Stimulated activated naive CD8-positive, alpha-beta T cell treated with anti-CD3 and anti-CD28 coated beads, Interleukin-15, amount 100 ng/mL, for 72 hours (primary cell): ENCODE measurements at regions not wholly inside any gene's neighbourhood (a gene's known extent, or its start where the extent isn't known, plus 50 kb on each side); places are given as distances from the start of the nearest gene placed in this dataset.

Experiments
- ATAC-seq: fragments of 150-1000 bp; cut with Tn5 transposase; 2 replicates; pipeline ENCODE4 v1.10.0; 2021; ENCODE audit warnings: mild to moderate bottlenecking, moderate library complexity
- DNase-seq, 2 donors: peaks; one replicate each; pipeline ENCODE4 v3.0.0; 2021 to 2022
- H3K27ac Mint-ChIP-seq, 2 donors: one replicate each; pipeline ENCODE4 v1.8.0; 2022; ENCODE audit warnings: mild to moderate bottlenecking in 2 of 2, mixed read lengths in 2 of 2, moderate library complexity in 2 of 2
- H3K27me3 Mint-ChIP-seq: one replicate; pipeline ENCODE4 v1.8.0; 2022; ENCODE audit warnings: mixed read lengths
- H3K4me1 Mint-ChIP-seq: one replicate; pipeline ENCODE4 v1.8.0; 2022; ENCODE audit warnings: mild to moderate bottlenecking, mixed read lengths
- H3K4me3 Mint-ChIP-seq, 2 donors: one replicate each; pipeline ENCODE4 v1.8.0; 2022; ENCODE audit warnings: mild to moderate bottlenecking in 2 of 2, mixed read lengths in 2 of 2, moderate library complexity in 1 of 2
- H3K9me3 Mint-ChIP-seq, 2 donors: one replicate each; pipeline ENCODE4 v1.8.0; 2022; ENCODE audit warnings: mixed read lengths in 2 of 2

- H3K27ac Mint-ChIP-seq = no peak overlapping the region
- H3K27me3 Mint-ChIP-seq = no peaks in the 10 kb centered on the region
- ATAC-seq (no peak), DNase-seq (no peak)
- no peaks in the 10 kb centered on the region for H3K4me1 Mint-ChIP-seq
- no peaks in the 10 kb centered on the region for H3K9me3 Mint-ChIP-seq
- no peak overlapping the region for H3K4me3 Mint-ChIP-seq
Observed at GRCh38 chr2:142782942-142783443, 94.5 kb upstream of the KYNU start.

GRCh38 chr2:142781146-142781545 is 96.3 kb upstream of the KYNU start:
- Mint-ChIP-seq H3K4me1 (no peaks in the 10 kb centered on the region), H3K27ac (no peak overlapping the region), H3K27me3 (no peaks in the 10 kb centered on the region), H3K9me3 (no peaks in the 10 kb centered on the region), H3K4me3 (no peak overlapping the region)
- ATAC-seq (no peak), DNase-seq (no peak)

- H3K27me3 Mint-ChIP-seq = no peaks in the 10 kb centered on the region
- H3K4me3 Mint-ChIP-seq = no peak overlapping the region
- no peak overlapping the region for H3K27ac Mint-ChIP-seq
- H3K4me1 Mint-ChIP-seq = no peaks in the 10 kb centered on the region
- peaks cover 9 to 19% of the 10 kb centered on the region in 2 donors for H3K9me3 Mint-ChIP-seq
- no peak for DNase-seq
- ATAC-seq = no peak
Observed at GRCh38 chr2:142778289-142778688, 99.2 kb upstream of the KYNU start.

GRCh38 chr2:142777742-142778141 is 99.7 kb upstream of the KYNU start:
- H3K4me3 Mint-ChIP-seq = no peak overlapping the region
- ATAC-seq (no peak), DNase-seq (no peak)
- H3K27me3 Mint-ChIP-seq = no peaks in the 10 kb centered on the region
- H3K4me1 Mint-ChIP-seq = no peaks in the 10 kb centered on the region
- H3K27ac Mint-ChIP-seq = no peak overlapping the region
- H3K9me3 Mint-ChIP-seq = peaks cover 9 to 24% of the 10 kb centered on the region in 2 donors

- peaks cover 18 to 40% of the 10 kb centered on the region in 2 donors for H3K9me3 Mint-ChIP-seq
- H3K4me3 Mint-ChIP-seq = no peak overlapping the region
- ATAC-seq = no peak
- no peak for DNase-seq
- no peaks in the 10 kb centered on the region for H3K4me1 Mint-ChIP-seq
- no peaks in the 10 kb centered on the region for H3K27me3 Mint-ChIP-seq
- no peak overlapping the region for H3K27ac Mint-ChIP-seq
Observed at GRCh38 chr2:142769761-142770160, 107.7 kb upstream of the KYNU start.

- no peaks in the 10 kb centered on the region for H3K4me1 Mint-ChIP-seq
- H3K9me3 Mint-ChIP-seq = peaks cover 19 to 36% of the 10 kb centered on the region in 2 donors
- no peak overlapping the region for H3K4me3 Mint-ChIP-seq
- H3K27me3 Mint-ChIP-seq = no peaks in the 10 kb centered on the region
- no peak overlapping the region for H3K27ac Mint-ChIP-seq
- DNase-seq = no peak
- no peak for ATAC-seq
Observed at GRCh38 chr2:142767847-142768246, 109.6 kb upstream of the KYNU start.

- Mint-ChIP-seq H3K27me3 (no peaks in the 10 kb centered on the region), H3K4me3 (no peak overlapping the region), H3K27ac (no peak overlapping the region), H3K4me1 (no peaks in the 10 kb centered on the region), H3K9me3 (peaks cover 12 to 17% of the 10 kb centered on the region in 2 donors)
- no peak for ATAC-seq
- DNase-seq = no peak
Observed at GRCh38 chr2:142758973-142759372, 118.5 kb upstream of the KYNU start.

- no peaks in the 10 kb centered on the region for H3K27me3 Mint-ChIP-seq
- H3K4me1 Mint-ChIP-seq = no peaks in the 10 kb centered on the region
- H3K27ac Mint-ChIP-seq = no peak overlapping the region
- H3K4me3 Mint-ChIP-seq = no peak overlapping the region
- H3K9me3 Mint-ChIP-seq = peaks cover 3 to 4% of the 10 kb centered on the region in 2 donors
- ATAC-seq = no peak
- DNase-seq = no peak
Observed at GRCh38 chr2:142757111-142757510, 120.4 kb upstream of the KYNU start.

GRCh38 chr2:142756430-142756829 is 121.0 kb upstream of the KYNU start:
- H3K27ac Mint-ChIP-seq = no peak overlapping the region
- H3K27me3 Mint-ChIP-seq = no peaks in the 10 kb centered on the region
- ATAC-seq (no peak), DNase-seq (no peak)
- no peaks in the 10 kb centered on the region for H3K4me1 Mint-ChIP-seq
- no peaks in the 10 kb centered on the region for H3K9me3 Mint-ChIP-seq
- H3K4me3 Mint-ChIP-seq = no peak overlapping the region

- no peaks in the 10 kb centered on the region for H3K27me3 Mint-ChIP-seq
- H3K9me3 Mint-ChIP-seq = no peaks in the 10 kb centered on the region
- no peak for ATAC-seq
Observed at GRCh38 chr2:142755191-142755590, 122.3 kb upstream of the KYNU start.

GRCh38 chr2:142754182-142754581 is 123.3 kb upstream of the KYNU start:
- Mint-ChIP-seq H3K27ac (no peak overlapping the region), H3K4me3 (no peak overlapping the region)

More at GRCh38 chr2:142755191-142755590, 122.3 kb upstream of the KYNU start:
- Mint-ChIP-seq H3K4me1 (no peaks in the 10 kb centered on the region), H3K27ac (no peak overlapping the region), H3K4me3 (no peak overlapping the region)
- DNase-seq = no peak

GRCh38 chr2:142750858-142751257 is 126.6 kb upstream of the KYNU start:
- H3K9me3 Mint-ChIP-seq = no peaks in the 10 kb centered on the region
- DNase-seq (no peak), ATAC-seq (no peak)
- no peak overlapping the region for H3K4me3 Mint-ChIP-seq
- H3K4me1 Mint-ChIP-seq = no peaks in the 10 kb centered on the region
- H3K27ac Mint-ChIP-seq = no peak overlapping the region
- H3K27me3 Mint-ChIP-seq = no peaks in the 10 kb centered on the region

More at GRCh38 chr2:142754182-142754581, 123.3 kb upstream of the KYNU start:
- no peaks in the 10 kb centered on the region for H3K4me1 Mint-ChIP-seq
- H3K9me3 Mint-ChIP-seq = no peaks in the 10 kb centered on the region
- no peaks in the 10 kb centered on the region for H3K27me3 Mint-ChIP-seq
- DNase-seq = no peak
- ATAC-seq = no peak

- Mint-ChIP-seq H3K27me3 (no peaks in the 10 kb centered on the region), H3K9me3 (no peaks in the 10 kb centered on the region), H3K27ac (no peak overlapping the region), H3K4me1 (no peaks in the 10 kb centered on the region), H3K4me3 (no peak overlapping the region)
- ATAC-seq (no peak), DNase-seq (no peak)
Observed at GRCh38 chr2:142748559-142749099, 128.8 kb upstream of the KYNU start.

- DNase-seq = no peak
- ATAC-seq = no peak
- no peak overlapping the region for H3K27ac Mint-ChIP-seq
- peaks cover 0 to 6% of the 10 kb centered on the region in 2 donors for H3K9me3 Mint-ChIP-seq
- no peaks in the 10 kb centered on the region for H3K27me3 Mint-ChIP-seq
- H3K4me1 Mint-ChIP-seq = no peaks in the 10 kb centered on the region
- H3K4me3 Mint-ChIP-seq = no peak overlapping the region
Observed at GRCh38 chr2:142745691-142746090, 131.8 kb upstream of the KYNU start.

GRCh38 chr2:142742371-142743214 is 134.9 kb upstream of the KYNU start:
- DNase-seq = no peak

GRCh38 chr2:142741764-142742269 is 135.6 kb upstream of the KYNU start:
- no peak overlapping the region for H3K27ac Mint-ChIP-seq
- H3K27me3 Mint-ChIP-seq = no peaks in the 10 kb centered on the region
- H3K4me3 Mint-ChIP-seq = no peak overlapping the region
- no peak for ATAC-seq
- no peak for DNase-seq
- no peaks in the 10 kb centered on the region for H3K4me1 Mint-ChIP-seq
- H3K9me3 Mint-ChIP-seq = peaks cover 0 to 6% of the 10 kb centered on the region in 2 donors

More at GRCh38 chr2:142742371-142743214, 134.9 kb upstream of the KYNU start:
- Mint-ChIP-seq H3K4me3 (no peak overlapping the region), H3K27ac (no peak overlapping the region), H3K4me1 (no peaks in the 10 kb centered on the region), H3K27me3 (no peaks in the 10 kb centered on the region), H3K9me3 (peaks cover 0 to 6% of the 10 kb centered on the region in 2 donors)
- no peak for ATAC-seq
